NOMO-1 treated with dmso at 0.1 percent for 144 hours (cell line): ENCODE measurements at regions not wholly inside any gene's neighbourhood (a gene's known extent, or its start where the extent isn't known, plus 50 kb on each side); places are given as distances from the start of the nearest gene placed in this dataset.
A peak's percentile ranks its signal among the peaks of the same experiment; 100 is the strongest.
"Not testable (repeated sequence)": the region's sequence is repeated elsewhere in the genome, so short reads cannot be mapped to it uniquely, and the experiment has no call there.

ENCODE experiments used
- DNase-seq: peaks from one replicate; lab custom pipeline; 2025; ENCODE audit not compliant: unreplicated experiment; lab: John Stamatoyannopoulos, UW

GRCh38 chr2:149885468-149885867 is 297.9 kb upstream of the MMADHC start:
- no peak for DNase-seq

GRCh38 chr2:149884871-149885270 is 297.3 kb upstream of the MMADHC start:
- no peak for DNase-seq

GRCh38 chr2:149877913-149878312 is 290.3 kb upstream of the MMADHC start:
- DNase-seq = no peak

- no peak for DNase-seq
These were observed 289.5 kb upstream of the MMADHC start for GRCh38 chr2:149877074-149877473.

GRCh38 chr2:149873936-149874335 is 286.4 kb upstream of the MMADHC start:
- DNase-seq = no peak

- DNase-seq = no peak
These were observed 285.1 kb upstream of the MMADHC start for GRCh38 chr2:149872638-149873150.

GRCh38 chr2:149872041-149872440 is 284.5 kb upstream of the MMADHC start:
- no peak for DNase-seq

GRCh38 chr2:149871091-149871885 is 283.7 kb upstream of the MMADHC start:
- DNase-seq = no peak

GRCh38 chr2:149863227-149863626 is 275.7 kb upstream of the MMADHC start:
- no peak for DNase-seq

GRCh38 chr2:149861034-149861433 is 273.5 kb upstream of the MMADHC start:
- DNase-seq = no peak

- no peak for DNase-seq
These were observed 272.8 kb upstream of the MMADHC start for GRCh38 chr2:149860276-149860921.

- DNase-seq = peak; percentile 38
These were observed 271.5 kb upstream of the MMADHC start for GRCh38 chr2:149858901-149859634.

GRCh38 chr2:149858216-149858615 is 270.6 kb upstream of the MMADHC start:
- no peak for DNase-seq

- DNase-seq = no peak
These were observed 269.8 kb upstream of the MMADHC start for GRCh38 chr2:149857344-149857743.

- DNase-seq = not testable (repeated sequence)
These were observed 268.3 kb upstream of the MMADHC start for GRCh38 chr2:149855859-149856258.

- DNase-seq = no peak
These were observed 262.0 kb upstream of the MMADHC start for GRCh38 chr2:149849591-149849990.

- DNase-seq = no peak
These were observed 261.6 kb upstream of the MMADHC start for GRCh38 chr2:149849136-149849535.

- no peak for DNase-seq
These were observed 253.8 kb upstream of the MMADHC start for GRCh38 chr2:149841396-149841795.

GRCh38 chr2:149832324-149832723 is 244.7 kb upstream of the MMADHC start:
- no peak for DNase-seq

- DNase-seq = no peak
These were observed 241.1 kb upstream of the MMADHC start for GRCh38 chr2:149828520-149829210.

GRCh38 chr2:149827585-149828126 is 240.1 kb upstream of the MMADHC start:
- no peak for DNase-seq
